SK-N-SH (cell line): ENCODE measurements at regions not wholly inside any gene's neighbourhood (a gene's known extent, or its start where the extent isn't known, plus 50 kb on each side); places are given as distances from the start of the nearest gene placed in this dataset.

Source experiments
- CTCF ChIA-PET: fragments of 300-600, 350-600 bp; formaldehyde crosslinking; extraction: SDS; loops from one replicate; lab custom pipeline; 2021; lab: Yijun Ruan, JAX
- POLR2A ChIA-PET: fragments of 350-600 bp; sonication (Branson Sonifier 250); formaldehyde crosslinking; extraction: SDS; loops from one replicate; lab custom pipeline; 2020; ENCODE audit warnings: antibody characterized with exemption, inconsistent platforms; lab: Yijun Ruan, JAX
- DNase-seq: peaks from one replicate; pipeline ENCODE4 v3.0.0; 2012
- H2AFZ ChIP-seq: fragments of 200-600 bp; sonication (generic); 2 replicates; pipeline ENCODE4 v1.8.1; 2016; ENCODE audit warnings: antibody characterized with exemption, mild to moderate bottlenecking, low read depth
- H3F3A ChIP-seq: fragments of 200-600 bp; sonication (generic); replicated peaks from 2 replicates; pipeline ENCODE3; 2016; ENCODE audit warnings: antibody characterized with exemption, mild to moderate bottlenecking; ENCODE audit not compliant: insufficient read depth
- H3K27ac ChIP-seq, 2 experiments: fragments of 200-500 bp in 1 of 2; fragments of 200-600 bp in 1 of 2; sonication (Bioruptor generic) in 1 of 2; sonication (generic), shearing (Covaris generic) in 1 of 2; 2 replicates each; pipeline versions ENCODE4 v1.5.1 to v1.6.1; 2014 to 2016; ENCODE audit warnings: low read depth in 2 of 2, inconsistent platforms in 1 of 2, low read length in 1 of 2, mild to moderate bottlenecking in 1 of 2, mixed read lengths in 1 of 2
- H3K27me3 ChIP-seq: fragments of 200-600 bp; sonication (generic), shearing (Covaris generic); 2 replicates; pipeline ENCODE4 v1.6.1; 2016; ENCODE audit warnings: mixed run types; ENCODE audit not compliant: insufficient read depth
- H3K36me3 ChIP-seq, 2 experiments: fragments of 200-500 bp in 1 of 2; fragments of 200-600 bp in 1 of 2; sonication (Bioruptor generic) in 1 of 2; sonication (generic) in 1 of 2; replicated peaks in 1 of 2; 2 replicates each; pipeline versions ENCODE3 to v1.5.1; 2014 to 2016; ENCODE audit warnings: low read length in 1 of 2, mild to moderate bottlenecking in 1 of 2; ENCODE audit not compliant: insufficient read depth in 2 of 2, control insufficient read depth in 1 of 2
- H3K4me1 ChIP-seq, 2 experiments: fragments of 200-500 bp in 1 of 2; fragments of 200-600 bp in 1 of 2; sonication (Bioruptor generic) in 1 of 2; sonication (generic), shearing (Covaris generic) in 1 of 2; 2 replicates each; pipeline versions ENCODE4 v1.5.1 to v1.6.1; 2014 to 2016; ENCODE audit warnings: low read depth in 1 of 2, low read length in 1 of 2, mixed run types in 1 of 2; ENCODE audit not compliant: insufficient read depth in 2 of 2, control insufficient read depth in 1 of 2
- H3K4me2 ChIP-seq: fragments of 200-600 bp; sonication (generic), shearing (Covaris generic); 2 replicates; pipeline ENCODE4 v1.6.1; 2017; ENCODE audit warnings: mixed run types
- H3K4me3 ChIP-seq, 2 experiments: fragments of 200-500 bp in 1 of 2; fragments of 200-600 bp in 1 of 2; sonication (Bioruptor generic) in 1 of 2; sonication (generic), shearing (Covaris generic) in 1 of 2; 2 replicates each; pipeline versions ENCODE4 v1.5.1 to v1.8.1; 2014 to 2016; ENCODE audit warnings: low read depth in 2 of 2, inconsistent platforms in 1 of 2, low read length in 1 of 2, mild to moderate bottlenecking in 1 of 2, mixed read lengths in 1 of 2, moderate library complexity in 1 of 2
- H3K79me2 ChIP-seq: fragments of 200-600 bp; sonication (generic); 2 replicates; pipeline ENCODE4 v1.8.1; 2017; ENCODE audit warnings: mild to moderate bottlenecking; ENCODE audit not compliant: insufficient read depth
- H3K9ac ChIP-seq: fragments of 200-600 bp; sonication (generic); 2 replicates; pipeline ENCODE4 v1.6.1; 2017; ENCODE audit warnings: mixed run types
- H3K9me2 ChIP-seq: fragments of 200-600 bp; sonication (generic); 2 replicates; pipeline ENCODE4 v1.6.1; 2017; ENCODE audit warnings: mixed run types
- H3K9me3 ChIP-seq: fragments of 200-600 bp; sonication (generic); 2 replicates; pipeline ENCODE4 v1.6.1; 2017; ENCODE audit warnings: mixed run types, mild to moderate bottlenecking, moderate library complexity
- H4K20me1 ChIP-seq: fragments of 200-600 bp; sonication (generic); 2 replicates; pipeline ENCODE4 v1.6.1; 2017; ENCODE audit warnings: mild to moderate bottlenecking, mixed run types; ENCODE audit not compliant: insufficient read depth
- EZH2phosphoT487 ChIP-seq: fragments of 200-600 bp; sonication (generic); IDR thresholded peaks from 2 replicates; pipeline ENCODE4 v1.6.1; 2017; ENCODE audit warnings: low read depth, mixed run types, mild to moderate bottlenecking, antibody characterized with exemption, moderate library complexity, borderline replicate concordance
- GATA2 ChIP-seq: sonication (generic); formaldehyde crosslinking; IDR thresholded peaks from 2 replicates; pipeline ENCODE4 v1.5.0; 2020; ENCODE audit warnings: mild to moderate bottlenecking, missing genetic modification reagents
- IRF3 ChIP-seq: fragments of 150-350 bp; IDR thresholded peaks from 2 replicates; pipeline ENCODE4 v1.6.1; 2016; ENCODE audit warnings: mild to moderate bottlenecking, low read depth, low read length
- JUND ChIP-seq: IDR thresholded peaks from 2 replicates; pipeline ENCODE4 v1.4.0; 2012
- MEF2A ChIP-seq: IDR thresholded peaks from 2 replicates; pipeline ENCODE4 v1.4.0; 2012; ENCODE audit warnings: low read depth, borderline replicate concordance
- MXI1 ChIP-seq: IDR thresholded peaks from 2 replicates; pipeline ENCODE4 v1.6.1; 2012; ENCODE audit warnings: mild to moderate bottlenecking, low read depth, low read length, improper control_type of control experiment
- RAD21 ChIP-seq: IDR thresholded peaks from 2 replicates; pipeline ENCODE4 v1.6.1; 2012; ENCODE audit warnings: mild to moderate bottlenecking, low read length
- REST ChIP-seq: IDR thresholded peaks from 2 replicates; pipeline ENCODE4 v1.6.1; 2012; ENCODE audit warnings: mild to moderate bottlenecking, low read depth, low read length, moderate library complexity
- RFX5 ChIP-seq: IDR thresholded peaks from 2 replicates; pipeline ENCODE4 v1.6.1; 2012; ENCODE audit warnings: mild to moderate bottlenecking, improper control_type of control experiment, low read length
- RXRA ChIP-seq: IDR thresholded peaks from 2 replicates; pipeline ENCODE4 v1.4.0; 2012; ENCODE audit warnings: low read depth, mild to moderate bottlenecking, borderline replicate concordance
- SMC3 ChIP-seq: IDR thresholded peaks from 2 replicates; pipeline ENCODE4 v1.6.1; 2012; ENCODE audit warnings: low read depth, low read length, improper control_type of control experiment
- TCF12 ChIP-seq: IDR thresholded peaks from 2 replicates; pipeline ENCODE4 v1.4.0; 2012
- TEAD4 ChIP-seq: IDR thresholded peaks from 2 replicates; pipeline ENCODE4 v1.4.0; 2012; ENCODE audit warnings: mild to moderate bottlenecking, borderline replicate concordance; ENCODE audit not compliant: insufficient read depth
- WGBS: methylation state at CpG from one replicate; pipeline ENCODE4 v1.1.6; 2017; ENCODE audit warnings: low lambda C conversion rate; 5-methylcytosine and 5-hydroxymethylcytosine counted together
- TF ChIP-seq, protein P1 (sequence below): IDR thresholded peaks from 2 replicates; pipeline ENCODE4 v1.4.0; 2012; ENCODE audit warnings: low read depth, borderline replicate concordance
- TF ChIP-seq, protein P2 (sequence below): fragments of 150-350 bp; IDR thresholded peaks from 2 replicates; pipeline ENCODE4 v1.6.1; 2017; ENCODE audit warnings: antibody characterized with exemption, low read length, low read depth, borderline replicate concordance
- TF ChIP-seq, protein P3 (sequence below): IDR thresholded peaks from 2 replicates; pipeline ENCODE4; 2012

- no peaks in the 10 kb centered on the region for H4K20me1 ChIP-seq
- no peaks in the 10 kb centered on the region for H3K9me2 ChIP-seq
- ChIA-PET POLR2A (no interaction called here), CTCF (interaction anchor here (0.7 to 3.8 kb wide), 5 partner anchors 27 to 1278 kb away, joined by 3 to 22 read pairs (median 3); no protein-coding TSS in a partner anchor)
- H3K27ac ChIP-seq: no peak overlapping the region
- no peaks in the 10 kb centered on the region for H3K36me3 ChIP-seq
- H3F3A ChIP-seq: no peaks in the 10 kb centered on the region
- no peaks in the 10 kb centered on the region; the same call in 1 of the 2 replicates for H3K27me3 ChIP-seq
- no peak overlapping the region for H3K9ac ChIP-seq
- peaks cover 0 to 6% of the 10 kb centered on the region in 2 experiments; a peak in 2 of 4 replicates for H3K4me1 ChIP-seq
- TF ChIP-seq MEF2A (no peak), REST (no peak)
- TF ChIP-seq, protein P1, sequence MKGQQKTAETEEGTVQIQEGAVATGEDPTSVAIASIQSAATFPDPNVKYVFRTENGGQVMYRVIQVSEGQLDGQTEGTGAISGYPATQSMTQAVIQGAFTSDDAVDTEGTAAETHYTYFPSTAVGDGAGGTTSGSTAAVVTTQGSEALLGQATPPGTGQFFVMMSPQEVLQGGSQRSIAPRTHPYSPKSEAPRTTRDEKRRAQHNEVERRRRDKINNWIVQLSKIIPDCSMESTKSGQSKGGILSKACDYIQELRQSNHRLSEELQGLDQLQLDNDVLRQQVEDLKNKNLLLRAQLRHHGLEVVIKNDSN: no peak
- no peak for DNase-seq
- no peaks in the 10 kb centered on the region for H3K9me3 ChIP-seq
- no peak overlapping the region for H3K4me3 ChIP-seq
- H3K79me2 ChIP-seq: no peaks in the 10 kb centered on the region
- no peak overlapping the region for H3K4me2 ChIP-seq
- 67% methylated on average over 3 of the region's 3 CpGs for WGBS
- no peak overlapping the region for H2AFZ ChIP-seq
These were observed 321.9 kb upstream of the PKDCC start for GRCh38 chr2:41725901-41726300.

DNA sequence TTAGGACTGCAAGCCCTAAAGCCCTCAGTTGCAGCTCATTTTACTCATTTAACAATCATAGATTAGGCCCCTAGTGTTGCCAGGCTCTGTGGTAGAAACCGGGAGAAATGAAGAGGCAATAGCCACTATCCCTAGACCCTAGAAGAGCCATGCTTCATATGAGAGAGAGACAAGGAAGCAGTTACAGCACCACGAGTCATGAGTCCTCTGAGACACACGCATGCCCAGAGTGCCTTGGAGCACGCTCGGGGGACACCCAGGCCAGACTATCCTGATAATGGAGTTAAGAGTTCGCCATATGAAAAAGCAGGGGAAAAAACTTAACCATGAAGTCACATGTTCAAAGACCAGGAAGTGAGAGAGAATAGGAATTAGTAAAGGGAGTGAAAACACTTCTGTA is 321.5 kb upstream of the PKDCC start:
- no peak overlapping the region for H3K9ac ChIP-seq
- H3K27me3 ChIP-seq: no peaks in the 10 kb centered on the region; the same call in 1 of the 2 replicates
- no peaks in the 10 kb centered on the region for H4K20me1 ChIP-seq
- CTCF ChIA-PET: interaction anchor here (0.6 to 3.8 kb wide), 5 partner anchors 27 to 1997 kb away, joined by 3 to 22 read pairs (median 3); no protein-coding TSS in a partner anchor
- no peaks in the 10 kb centered on the region for H3K79me2 ChIP-seq
- 54% methylated on average over 6 of the region's 6 CpGs for WGBS
- H2AFZ ChIP-seq: no peak overlapping the region
- no peaks in the 10 kb centered on the region for H3K9me2 ChIP-seq
- H3K4me2 ChIP-seq: no peak overlapping the region
- H3K36me3 ChIP-seq: no peaks in the 10 kb centered on the region
- POLR2A ChIA-PET: no interaction called here
- H3K4me1 ChIP-seq: peaks cover 0 to 5% of the 10 kb centered on the region in 2 experiments; a peak in 2 of 4 replicates
- no peak for DNase-seq
- H3K27ac ChIP-seq: no peak overlapping the region
- no peaks in the 10 kb centered on the region for H3F3A ChIP-seq
- H3K9me3 ChIP-seq: no peaks in the 10 kb centered on the region
- H3K4me3 ChIP-seq: no peak overlapping the region
- TF ChIP-seq RXRA (no peak), JUND (no peak), MXI1 (no peak), TEAD4 (no peak), IRF3 (no peak), REST (no peak), SMC3 (no peak), GATA2 (CRISPR knock-in tag) (no peak), TCF12 (no peak), RAD21 (no peak), RFX5 (no peak), EZH2phosphoT487 (no peak)
- TF ChIP-seq, protein P2, sequence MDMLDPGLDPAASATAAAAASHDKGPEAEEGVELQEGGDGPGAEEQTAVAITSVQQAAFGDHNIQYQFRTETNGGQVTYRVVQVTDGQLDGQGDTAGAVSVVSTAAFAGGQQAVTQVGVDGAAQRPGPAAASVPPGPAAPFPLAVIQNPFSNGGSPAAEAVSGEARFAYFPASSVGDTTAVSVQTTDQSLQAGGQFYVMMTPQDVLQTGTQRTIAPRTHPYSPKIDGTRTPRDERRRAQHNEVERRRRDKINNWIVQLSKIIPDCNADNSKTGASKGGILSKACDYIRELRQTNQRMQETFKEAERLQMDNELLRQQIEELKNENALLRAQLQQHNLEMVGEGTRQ: no peak
- TF ChIP-seq, protein P3, sequence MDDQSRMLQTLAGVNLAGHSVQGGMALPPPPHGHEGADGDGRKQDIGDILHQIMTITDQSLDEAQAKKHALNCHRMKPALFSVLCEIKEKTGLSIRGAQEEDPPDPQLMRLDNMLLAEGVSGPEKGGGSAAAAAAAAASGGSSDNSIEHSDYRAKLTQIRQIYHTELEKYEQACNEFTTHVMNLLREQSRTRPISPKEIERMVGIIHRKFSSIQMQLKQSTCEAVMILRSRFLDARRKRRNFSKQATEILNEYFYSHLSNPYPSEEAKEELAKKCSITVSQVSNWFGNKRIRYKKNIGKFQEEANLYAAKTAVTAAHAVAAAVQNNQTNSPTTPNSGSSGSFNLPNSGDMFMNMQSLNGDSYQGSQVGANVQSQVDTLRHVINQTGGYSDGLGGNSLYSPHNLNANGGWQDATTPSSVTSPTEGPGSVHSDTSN: no peak
